ENCODE measurements at regions not wholly inside any gene's neighbourhood (a gene's known extent, or its start where the extent isn't known, plus 50 kb on each side); places are given as distances from the start of the nearest gene placed in this dataset.
"Not testable (repeated sequence)": the region's sequence is repeated elsewhere in the genome, so short reads cannot be mapped to it uniquely, and the experiment has no call there.

- Histone ChIP-seq H3K27ac (no peak overlapping the region), H3K27me3 (no peaks in the 10 kb centered on the region), H3K9me3 (no peaks in the 10 kb centered on the region), H3K36me3 (no peaks in the 10 kb centered on the region), H3K4me1 (no peaks in the 10 kb centered on the region), H3K4me3 (no peak overlapping the region)
- TF ChIP-seq, protein P1, sequence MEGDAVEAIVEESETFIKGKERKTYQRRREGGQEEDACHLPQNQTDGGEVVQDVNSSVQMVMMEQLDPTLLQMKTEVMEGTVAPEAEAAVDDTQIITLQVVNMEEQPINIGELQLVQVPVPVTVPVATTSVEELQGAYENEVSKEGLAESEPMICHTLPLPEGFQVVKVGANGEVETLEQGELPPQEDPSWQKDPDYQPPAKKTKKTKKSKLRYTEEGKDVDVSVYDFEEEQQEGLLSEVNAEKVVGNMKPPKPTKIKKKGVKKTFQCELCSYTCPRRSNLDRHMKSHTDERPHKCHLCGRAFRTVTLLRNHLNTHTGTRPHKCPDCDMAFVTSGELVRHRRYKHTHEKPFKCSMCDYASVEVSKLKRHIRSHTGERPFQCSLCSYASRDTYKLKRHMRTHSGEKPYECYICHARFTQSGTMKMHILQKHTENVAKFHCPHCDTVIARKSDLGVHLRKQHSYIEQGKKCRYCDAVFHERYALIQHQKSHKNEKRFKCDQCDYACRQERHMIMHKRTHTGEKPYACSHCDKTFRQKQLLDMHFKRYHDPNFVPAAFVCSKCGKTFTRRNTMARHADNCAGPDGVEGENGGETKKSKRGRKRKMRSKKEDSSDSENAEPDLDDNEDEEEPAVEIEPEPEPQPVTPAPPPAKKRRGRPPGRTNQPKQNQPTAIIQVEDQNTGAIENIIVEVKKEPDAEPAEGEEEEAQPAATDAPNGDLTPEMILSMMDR (IDR thresholded peaks at IDR 0.05): no peak
- no peak for DNase-seq (ENCODE audit: low spot score)
Measured at GRCh38 chr2:222760301-222760897, 88.9 kb downstream of the MOGAT1 start.

GRCh38 chr2:222761888-222762287, 90.4 kb downstream of the MOGAT1 start:
- H3K27me3 ChIP-seq: no peaks in the 10 kb centered on the region
- TF ChIP-seq, protein P1 (IDR thresholded peaks at IDR 0.05): no peak

DNA sequence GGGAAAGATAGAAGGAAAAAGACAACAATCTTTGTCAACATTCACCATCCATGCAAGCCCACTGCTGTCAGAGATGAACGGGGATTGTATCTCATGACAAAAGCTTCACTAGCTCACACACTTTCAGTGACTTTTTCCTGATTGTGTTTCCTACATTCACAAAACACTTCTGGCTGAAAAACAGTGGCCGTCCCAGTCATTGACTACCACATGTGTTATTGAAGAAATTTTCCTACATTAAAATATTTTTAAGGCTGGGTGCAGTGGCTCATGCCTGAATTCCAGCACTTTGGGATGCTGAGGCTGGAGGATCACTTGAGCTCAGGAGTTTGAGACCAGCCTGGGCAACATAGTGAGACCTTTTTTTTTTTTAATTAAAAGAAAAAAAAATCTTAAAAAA, 90.9 kb downstream of the MOGAT1 start:
- Histone ChIP-seq H3K4me3 (no peak overlapping the region), H3K36me3 (no peaks in the 10 kb centered on the region), H3K27ac (no peak overlapping the region), H3K9me3 (no peaks in the 10 kb centered on the region), H3K4me1 (no peaks in the 10 kb centered on the region), H3K27me3 (no peaks in the 10 kb centered on the region)
- no peak for DNase-seq (ENCODE audit: low spot score)
- TF ChIP-seq, protein P1 (IDR thresholded peaks at IDR 0.05): no peak

More at GRCh38 chr2:222761888-222762287, 90.4 kb downstream of the MOGAT1 start:
- Histone ChIP-seq H3K36me3 (no peaks in the 10 kb centered on the region), H3K27ac (no peak overlapping the region), H3K9me3 (no peaks in the 10 kb centered on the region), H3K4me1 (no peaks in the 10 kb centered on the region), H3K4me3 (no peak overlapping the region)
- DNase-seq (ENCODE audit: low spot score): no peak

- not testable (repeated sequence) for H3K4me3 ChIP-seq; H3K36me3 ChIP-seq; H3K9me3 ChIP-seq; H3K27ac ChIP-seq; H3K4me1 ChIP-seq; H3K27me3 ChIP-seq; DNase-seq (ENCODE audit: low spot score)
Measured at GRCh38 chr2:222765883-222766282, 94.4 kb downstream of the MOGAT1 start.

- H3K9me3 ChIP-seq; H3K27me3 ChIP-seq; H3K4me3 ChIP-seq; DNase-seq (ENCODE audit: low spot score); H3K27ac ChIP-seq; H3K36me3 ChIP-seq; H3K4me1 ChIP-seq: not testable (repeated sequence)
Measured at GRCh38 chr2:222768019-222768418, 92.8 kb upstream of the ACSL3 start.

GRCh38 chr2:222769446-222769845, 91.4 kb upstream of the ACSL3 start:
- TF ChIP-seq, protein P1 (IDR thresholded peaks at IDR 0.05): no peak
- Histone ChIP-seq H3K27ac (no peak overlapping the region), H3K4me3 (no peak overlapping the region), H3K9me3 (no peaks in the 10 kb centered on the region), H3K27me3 (peaks cover 0 to 3% of the 10 kb centered on the region in 2 donors), H3K4me1 (no peaks in the 10 kb centered on the region), H3K36me3 (no peaks in the 10 kb centered on the region)
- no peak for DNase-seq (ENCODE audit: low spot score)

- H3K27me3 ChIP-seq: peaks cover 0 to 3% of the 10 kb centered on the region in 2 donors
- TF ChIP-seq, protein P1 (IDR thresholded peaks at IDR 0.05): no peak
- H3K4me1 ChIP-seq: no peaks in the 10 kb centered on the region
- H3K36me3 ChIP-seq: no peaks in the 10 kb centered on the region
- H3K4me3 ChIP-seq: no peak overlapping the region
- DNase-seq (ENCODE audit: low spot score): no peak
- H3K9me3 ChIP-seq: no peaks in the 10 kb centered on the region
- no peak overlapping the region for H3K27ac ChIP-seq
Measured at GRCh38 chr2:222769941-222770340, 90.9 kb upstream of the ACSL3 start.

Measured in right atrium auricular region (tissue), 2 donors.